Coronary artery (tissue), 2 donors: ENCODE measurements at regions not wholly inside any gene's neighbourhood (a gene's known extent, or its start where the extent isn't known, plus 50 kb on each side); places are given as distances from the start of the nearest gene placed in this dataset.

Experiments used
- DNase-seq: peaks from one replicate; pipeline ENCODE4 v3.0.0-alpha.2; 2017; ENCODE audit warnings: low spot score
- H3K27ac ChIP-seq, 2 donors: fragments of 200-600 bp; sonication (generic); one replicate each; pipeline ENCODE4 v1.5.1; 2016 to 2019
- H3K4me3 ChIP-seq: fragments of 200-600 bp; sonication (generic); 2 replicates; pipeline ENCODE4 v1.5.1; 2016; ENCODE audit warnings: mild to moderate bottlenecking, moderate library complexity
- TF ChIP-seq, protein P1 (sequence below): fragments of 200-600 bp; sonication (generic); IDR thresholded peaks from one replicate; pipeline ENCODE4 v1.5.1; 2019; ENCODE audit warnings: antibody characterized with exemption

DNA sequence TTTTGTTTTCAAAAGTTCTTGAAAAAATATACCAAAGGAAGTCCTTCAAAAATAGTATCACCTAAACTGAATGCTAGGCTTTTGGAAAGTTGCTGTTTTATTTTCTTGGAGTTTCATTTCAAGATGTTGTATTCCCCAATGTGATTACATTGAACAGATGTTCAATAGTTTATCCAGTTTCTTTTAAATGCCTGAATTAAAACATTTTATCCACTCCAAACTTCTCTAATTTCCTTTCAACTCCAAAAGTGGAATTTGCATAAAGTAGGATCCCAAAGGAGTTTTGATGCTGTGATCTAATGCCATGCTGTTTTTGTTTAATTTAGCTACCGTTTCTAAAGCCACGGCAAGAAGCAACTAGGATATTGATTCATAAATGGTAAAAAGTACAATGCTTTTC, 892.5 kb upstream of the SLC10A2 start:
- H3K27ac ChIP-seq = no peak overlapping the region
- H3K4me3 ChIP-seq = no peak overlapping the region
- TF ChIP-seq, protein P1, sequence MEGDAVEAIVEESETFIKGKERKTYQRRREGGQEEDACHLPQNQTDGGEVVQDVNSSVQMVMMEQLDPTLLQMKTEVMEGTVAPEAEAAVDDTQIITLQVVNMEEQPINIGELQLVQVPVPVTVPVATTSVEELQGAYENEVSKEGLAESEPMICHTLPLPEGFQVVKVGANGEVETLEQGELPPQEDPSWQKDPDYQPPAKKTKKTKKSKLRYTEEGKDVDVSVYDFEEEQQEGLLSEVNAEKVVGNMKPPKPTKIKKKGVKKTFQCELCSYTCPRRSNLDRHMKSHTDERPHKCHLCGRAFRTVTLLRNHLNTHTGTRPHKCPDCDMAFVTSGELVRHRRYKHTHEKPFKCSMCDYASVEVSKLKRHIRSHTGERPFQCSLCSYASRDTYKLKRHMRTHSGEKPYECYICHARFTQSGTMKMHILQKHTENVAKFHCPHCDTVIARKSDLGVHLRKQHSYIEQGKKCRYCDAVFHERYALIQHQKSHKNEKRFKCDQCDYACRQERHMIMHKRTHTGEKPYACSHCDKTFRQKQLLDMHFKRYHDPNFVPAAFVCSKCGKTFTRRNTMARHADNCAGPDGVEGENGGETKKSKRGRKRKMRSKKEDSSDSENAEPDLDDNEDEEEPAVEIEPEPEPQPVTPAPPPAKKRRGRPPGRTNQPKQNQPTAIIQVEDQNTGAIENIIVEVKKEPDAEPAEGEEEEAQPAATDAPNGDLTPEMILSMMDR = no peak
- DNase-seq = no peak

DNA sequence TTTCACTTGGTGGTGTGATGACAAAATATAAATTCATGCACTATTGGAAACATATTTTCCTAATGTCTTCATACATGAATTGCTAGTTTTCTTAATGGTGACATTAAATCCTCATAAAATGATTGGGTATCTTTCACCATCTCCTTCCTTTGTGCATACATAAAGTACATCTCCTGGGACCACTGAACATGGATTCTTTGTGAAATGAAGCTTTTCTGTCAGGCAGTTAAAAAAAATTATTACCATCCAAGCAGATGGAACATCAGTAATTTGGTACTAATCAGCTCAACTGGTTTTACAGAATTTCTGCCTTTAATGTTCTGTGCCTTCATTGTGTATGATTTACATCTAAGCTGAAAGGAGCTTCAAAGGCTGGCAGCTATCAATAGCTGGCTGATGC, 891.7 kb upstream of the SLC10A2 start:
- H3K27ac ChIP-seq = no peak overlapping the region
- no peak overlapping the region for H3K4me3 ChIP-seq
- TF ChIP-seq, protein P1 = no peak
- no peak for DNase-seq

- H3K27ac ChIP-seq = no peak overlapping the region
- DNase-seq = no peak
- H3K4me3 ChIP-seq = no peak overlapping the region
- TF ChIP-seq, protein P1 = no peak
Measured at GRCh38 chr13:103953859-103954258, 887.6 kb upstream of the SLC10A2 start.

DNA sequence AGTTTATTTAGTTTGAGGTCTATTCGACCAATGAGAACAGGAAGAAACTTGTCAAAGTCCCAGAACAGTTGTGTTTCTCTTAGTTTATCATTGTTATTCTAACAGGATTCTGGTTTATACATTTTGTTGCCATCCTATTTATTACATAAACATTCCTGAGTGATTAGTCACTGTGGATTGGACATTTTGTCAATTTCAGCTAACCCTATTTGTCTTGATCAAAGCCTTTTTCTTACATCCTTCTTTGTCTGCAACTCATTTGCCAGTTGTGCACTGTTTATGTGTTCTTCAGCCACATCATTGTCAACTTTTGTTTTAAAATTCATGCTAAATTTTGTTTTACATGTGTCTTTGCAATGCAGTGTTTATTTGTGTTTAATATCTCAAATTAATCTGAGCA, 886.0 kb upstream of the SLC10A2 start:
- Histone ChIP-seq H3K27ac (no peak overlapping the region), H3K4me3 (no peak overlapping the region)
- no peak for DNase-seq
- TF ChIP-seq, protein P1 = no peak

- Histone ChIP-seq H3K27ac (no peak overlapping the region), H3K4me3 (no peak overlapping the region)
- no peak for DNase-seq
- TF ChIP-seq, protein P1 = no peak
Measured at GRCh38 chr13:103948426-103948825, 882.2 kb upstream of the SLC10A2 start.

DNA sequence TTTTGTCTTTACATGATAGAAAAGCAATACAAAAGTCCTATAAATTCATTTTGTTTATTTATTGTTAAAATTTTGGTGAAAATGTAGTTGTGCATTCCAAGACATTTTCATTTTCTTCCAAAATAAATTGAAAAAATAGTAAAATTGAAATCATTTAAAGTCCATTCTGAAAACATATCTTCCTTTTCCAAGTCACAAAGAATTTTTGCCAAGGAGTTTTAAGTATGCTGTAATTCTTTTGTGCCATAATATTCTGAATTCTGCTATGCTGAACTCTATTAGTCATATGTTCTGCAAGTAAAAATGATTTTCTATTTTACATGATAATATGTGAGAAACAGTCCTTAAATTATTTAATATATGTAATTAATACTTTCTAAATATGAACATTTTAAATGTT, 879.6 kb upstream of the SLC10A2 start:
- Histone ChIP-seq H3K27ac (no peak overlapping the region), H3K4me3 (no peak overlapping the region)
- TF ChIP-seq, protein P1 = no peak
- no peak for DNase-seq

- no peak overlapping the region for H3K4me3 ChIP-seq
- no peak for DNase-seq
- H3K27ac ChIP-seq = no peak overlapping the region
- TF ChIP-seq, protein P1 = no peak
Measured at GRCh38 chr13:103941506-103942140, 875.4 kb upstream of the SLC10A2 start.
